GM18867 (cell line): ENCODE measurements at regions not wholly inside any gene's neighbourhood (a gene's known extent, or its start where the extent isn't known, plus 50 kb on each side); places are given as distances from the start of the nearest gene placed in this dataset.

Experiments
- ATAC-seq: cut with Tn5 transposase; IDR thresholded peaks from one replicate; pipeline ENCODE4 v1.9.1; 2021; ENCODE audit warnings: mild to moderate bottlenecking, moderate library complexity; ENCODE audit not compliant: unreplicated experiment

DNA sequence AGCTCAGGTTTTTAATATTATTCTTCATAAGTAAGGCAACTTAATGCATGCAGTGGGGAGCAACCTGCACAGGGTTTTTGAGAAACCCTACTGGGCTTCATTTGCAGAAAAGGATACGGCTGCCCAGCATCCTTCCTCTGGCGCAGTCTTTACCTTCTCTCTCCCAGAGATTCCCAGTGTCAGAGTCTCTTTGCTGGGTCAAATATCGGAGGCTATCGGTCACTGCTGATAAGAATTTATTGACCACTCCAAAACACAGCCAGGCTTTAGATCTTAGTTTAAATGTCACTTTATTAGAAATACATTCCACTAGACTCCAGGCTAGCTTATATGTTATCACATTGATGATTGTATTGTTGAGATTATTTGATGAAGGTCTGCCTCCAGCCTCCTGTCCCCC lies 147.2 kb upstream of the CPSF6 start:
- no peak for ATAC-seq

- no peak for ATAC-seq
Measured at GRCh38 chr12:69094606-69095216, 144.7 kb upstream of the CPSF6 start.

GRCh38 chr12:69095765-69096477 lies 143.4 kb upstream of the CPSF6 start:
- ATAC-seq = no peak

- no peak for ATAC-seq
Measured at GRCh38 chr12:69096669-69097335, 142.6 kb upstream of the CPSF6 start.

- ATAC-seq = no peak
Measured at GRCh38 chr12:69097619-69098368, 141.6 kb upstream of the CPSF6 start.

DNA sequence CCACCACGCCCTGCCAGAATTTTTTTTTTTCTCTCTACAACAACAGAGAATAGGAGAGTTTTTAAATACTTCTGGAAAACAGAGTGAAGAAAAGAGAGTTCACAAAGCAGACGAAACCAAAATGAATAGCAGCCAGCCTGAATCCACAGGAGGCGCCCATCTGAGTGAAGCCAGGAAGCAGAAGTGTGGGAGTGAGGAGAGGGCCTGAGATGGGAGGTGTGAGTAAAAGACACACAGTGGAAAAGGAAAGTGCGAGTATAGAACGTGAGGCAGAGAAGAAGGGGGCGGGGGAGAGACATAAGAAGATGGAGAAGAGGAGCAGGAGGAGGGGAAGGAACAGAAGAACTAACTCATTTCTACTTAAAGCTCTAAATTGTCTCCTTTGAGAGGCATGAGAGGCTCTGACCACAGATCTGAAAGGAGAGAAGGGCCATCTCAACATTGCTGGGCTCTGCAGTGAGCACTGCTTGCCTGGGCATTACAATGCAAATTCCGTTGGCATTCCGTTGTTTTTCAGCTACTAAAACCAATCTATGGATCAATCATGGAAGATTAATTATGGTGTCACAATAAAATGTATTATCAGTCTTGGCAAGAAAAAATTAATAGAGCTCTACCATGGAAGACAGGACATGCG lies 140.1 kb upstream of the CPSF6 start:
- ATAC-seq = no peak

DNA sequence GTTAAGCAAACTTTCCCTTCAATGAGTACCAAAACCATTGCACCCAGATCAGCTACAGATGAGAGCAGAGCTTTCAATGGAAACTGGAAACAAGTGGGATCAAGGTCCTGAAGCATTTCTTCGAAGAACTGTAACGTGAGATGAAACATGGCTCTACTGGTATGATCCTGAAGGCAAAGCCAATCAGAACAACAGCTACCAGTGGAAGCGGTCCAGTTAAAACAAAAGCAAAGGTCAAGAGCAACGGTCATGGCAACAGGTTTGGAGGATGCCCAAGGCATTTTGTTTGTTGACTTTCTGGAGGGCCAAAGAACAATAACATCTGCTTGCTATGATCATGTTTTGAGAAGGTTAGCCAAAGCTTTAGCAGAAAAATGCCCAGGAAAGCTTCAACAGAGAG lies 137.9 kb upstream of the CPSF6 start:
- ATAC-seq = no peak

- ATAC-seq = no peak
Measured at GRCh38 chr12:69102856-69103255, 136.5 kb upstream of the CPSF6 start.

DNA sequence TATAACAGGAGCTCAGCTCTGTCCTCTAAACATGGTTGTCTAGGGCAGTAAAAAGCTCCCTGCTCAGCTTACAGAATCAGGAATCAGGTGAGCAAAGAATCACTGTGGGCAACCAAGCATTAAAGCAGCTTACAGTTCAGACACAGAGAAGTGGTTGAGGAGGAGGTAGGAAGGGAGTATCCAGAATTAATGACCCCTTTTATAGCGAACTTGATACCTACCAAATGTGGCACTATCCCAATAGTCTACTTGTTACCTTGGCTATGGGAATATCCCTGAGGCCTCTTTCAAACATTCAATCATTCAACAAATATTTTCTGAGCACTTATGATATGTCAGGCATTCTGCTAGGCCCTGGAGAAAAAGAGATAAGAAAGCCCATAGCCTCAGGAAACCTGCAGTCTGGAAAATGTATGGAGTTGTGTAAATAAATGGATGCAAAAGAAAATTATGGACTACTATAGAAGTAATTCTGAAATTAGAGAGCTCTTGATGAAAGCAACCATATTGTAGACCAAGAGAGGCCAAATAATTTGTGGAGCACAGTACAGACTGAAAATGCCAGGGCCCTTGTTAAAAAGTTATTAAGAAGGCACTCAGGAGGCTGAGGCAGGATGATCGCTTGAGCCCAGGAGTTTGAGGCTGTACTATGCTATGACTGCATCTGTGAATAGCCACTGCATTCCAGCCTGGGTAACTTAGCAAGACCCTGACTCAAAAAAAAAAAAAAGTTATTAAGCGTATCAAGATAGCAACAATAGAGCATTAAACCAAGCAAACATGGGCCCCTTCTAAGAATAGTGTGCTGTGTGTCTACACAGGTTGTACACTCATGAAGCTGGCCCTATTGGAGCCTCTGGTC lies 134.0 kb upstream of the CPSF6 start:
- ATAC-seq = no peak

GRCh38 chr12:69106482-69107118 lies 132.8 kb upstream of the CPSF6 start:
- ATAC-seq = no peak

GRCh38 chr12:69107541-69107940 lies 131.8 kb upstream of the CPSF6 start:
- ATAC-seq = no peak

DNA sequence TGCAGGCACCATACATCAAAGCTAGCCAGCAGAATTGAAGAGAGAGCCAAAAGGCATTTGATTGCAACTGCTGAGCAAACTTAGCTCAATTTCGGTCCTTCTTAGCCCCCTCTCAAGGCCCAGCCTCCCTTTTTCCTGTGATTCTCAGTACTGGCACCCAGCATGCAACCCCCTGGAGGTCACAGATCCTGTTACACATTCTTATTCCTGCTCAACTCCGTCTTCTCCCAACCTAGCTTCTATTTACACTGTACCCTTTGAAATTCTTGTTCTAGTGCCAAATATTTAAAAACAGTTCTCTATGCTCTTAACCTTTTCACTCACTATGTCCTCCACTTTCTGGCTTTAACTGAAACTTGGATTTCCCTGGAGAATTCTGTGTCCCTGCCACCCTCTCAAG lies 131.3 kb upstream of the CPSF6 start:
- ATAC-seq = no peak

- no peak for ATAC-seq
Measured at GRCh38 chr12:69112616-69113015, 126.8 kb upstream of the CPSF6 start.

GRCh38 chr12:69115099-69115498 lies 124.3 kb upstream of the CPSF6 start:
- no peak for ATAC-seq

DNA sequence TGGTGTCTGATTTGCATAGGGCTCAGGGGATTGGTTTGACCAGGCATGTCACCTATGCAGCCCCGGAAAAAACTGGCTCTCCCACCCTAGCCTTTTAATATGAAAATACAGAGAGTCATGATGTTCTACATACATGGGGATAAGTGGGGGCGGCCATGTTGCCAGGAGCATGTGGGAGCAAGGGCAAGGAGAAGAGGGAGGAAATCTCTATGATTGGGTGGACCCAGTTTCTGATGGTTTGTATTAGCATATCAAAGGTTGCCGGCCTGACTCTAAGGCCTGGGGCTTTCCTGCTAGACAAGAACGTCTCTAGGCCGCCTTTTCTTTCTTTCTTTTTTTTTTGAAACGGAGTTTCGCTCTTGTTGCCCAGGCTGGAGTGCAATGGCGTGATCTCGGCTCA lies 123.4 kb upstream of the CPSF6 start:
- no peak for ATAC-seq

GRCh38 chr12:69117566-69118266 lies 121.7 kb upstream of the CPSF6 start:
- no peak for ATAC-seq

- no peak for ATAC-seq
Measured at GRCh38 chr12:69118516-69118915, 120.9 kb upstream of the CPSF6 start.

- no peak for ATAC-seq
Measured at GRCh38 chr12:69119770-69120169, 119.6 kb upstream of the CPSF6 start.

DNA sequence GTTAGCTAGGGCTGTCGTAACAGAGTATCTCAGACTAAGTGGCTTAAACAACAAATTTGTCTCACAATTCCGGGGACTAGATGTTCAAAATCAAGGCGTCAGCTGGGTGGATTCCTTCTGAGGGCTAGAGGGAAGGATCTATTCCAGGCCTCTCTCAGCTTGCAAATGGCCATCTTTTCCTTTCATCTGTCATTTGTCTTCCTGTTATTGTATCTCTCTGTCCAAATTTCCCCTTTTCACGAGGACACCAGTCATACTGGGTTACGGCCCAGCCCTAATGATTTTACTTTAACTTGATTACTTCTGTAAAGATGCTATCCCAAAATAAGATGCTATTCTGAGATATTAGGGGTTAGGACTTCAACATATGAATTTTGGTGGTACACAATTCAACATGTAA lies 119.0 kb upstream of the CPSF6 start:
- ATAC-seq = no peak
